H9 (cell line): ENCODE measurements at regions not wholly inside any gene's neighbourhood (a gene's known extent, or its start where the extent isn't known, plus 50 kb on each side); places are given as distances from the start of the nearest gene placed in this dataset.

Source experiments
- DNase-seq: peaks from one replicate; pipeline ENCODE4 v3.0.0-alpha.2; 2017
- H2AFZ ChIP-seq: one replicate; pipeline ENCODE4 v1.6.1; 2013; ENCODE audit warnings: mild to moderate bottlenecking, low read length, control low read depth, moderate library complexity
- H2AK5ac ChIP-seq: 2 replicates; pipeline ENCODE4 v1.6.1; 2013; ENCODE audit warnings: low read length, control low read depth, mixed read lengths; ENCODE audit not compliant: insufficient read length
- H2BK120ac ChIP-seq: one replicate; pipeline ENCODE4 v1.6.1; 2013; ENCODE audit warnings: low read depth, mild to moderate bottlenecking, low read length, control low read depth, inconsistent platforms; ENCODE audit not compliant: poor library complexity, severe bottlenecking
- H2BK12ac ChIP-seq: 2 replicates; pipeline ENCODE4 v1.6.1; 2013; ENCODE audit warnings: low read length, control low read depth, mixed read lengths, low read depth; ENCODE audit not compliant: insufficient read length
- H2BK15ac ChIP-seq: 2 replicates; pipeline ENCODE4 v1.6.1; 2013; ENCODE audit warnings: low read depth, low read length, control low read depth
- H2BK20ac ChIP-seq: one replicate; pipeline ENCODE4 v1.6.1; 2013; ENCODE audit warnings: low read depth, mild to moderate bottlenecking, low read length, control low read depth, inconsistent platforms; ENCODE audit not compliant: poor library complexity, severe bottlenecking
- H2BK5ac ChIP-seq: 2 replicates; pipeline ENCODE4 v1.6.1; 2013; ENCODE audit warnings: low read length, control low read depth, mixed read lengths; ENCODE audit not compliant: insufficient read length
- H3K14ac ChIP-seq: 2 replicates; pipeline ENCODE4 v1.6.1; 2013; ENCODE audit warnings: low read length, control low read depth; ENCODE audit not compliant: insufficient read depth
- H3K18ac ChIP-seq: 2 replicates; pipeline ENCODE4 v1.6.1; 2013; ENCODE audit warnings: low read depth, mild to moderate bottlenecking, mixed read lengths, low read length, control low read depth; ENCODE audit not compliant: insufficient read length
- H3K23ac ChIP-seq: 2 replicates; pipeline ENCODE4 v1.6.1; 2013; ENCODE audit warnings: low read length, control low read depth, mixed read lengths, low read depth; ENCODE audit not compliant: insufficient read length
- H3K23me2 ChIP-seq: 2 replicates; pipeline ENCODE4 v1.6.1; 2013; ENCODE audit warnings: low read depth, mild to moderate bottlenecking, mixed read lengths, low read length, control low read depth; ENCODE audit not compliant: insufficient read length, poor library complexity, severe bottlenecking
- H3K27ac ChIP-seq: 2 replicates; pipeline ENCODE4 v1.5.1; 2013; ENCODE audit warnings: low read length, control low read depth, mixed read lengths, low read depth; ENCODE audit not compliant: insufficient read length
- H3K27me3 ChIP-seq: 2 replicates; pipeline ENCODE4 v1.6.1; 2013; ENCODE audit warnings: low read length, control low read depth, inconsistent platforms; ENCODE audit not compliant: insufficient read depth
- H3K4ac ChIP-seq: 2 replicates; pipeline ENCODE4 v1.6.1; 2013; ENCODE audit warnings: low read depth, mild to moderate bottlenecking, control low read depth, inconsistent platforms, low read length, moderate library complexity
- H3K4me1 ChIP-seq: 2 replicates; pipeline ENCODE4 v1.6.1; 2013; ENCODE audit warnings: low read length, control low read depth, inconsistent platforms; ENCODE audit not compliant: insufficient read depth
- H3K4me2 ChIP-seq: 2 replicates; pipeline ENCODE4 v1.6.1; 2013; ENCODE audit warnings: low read length, control low read depth, mixed read lengths; ENCODE audit not compliant: insufficient read length, insufficient read depth
- H3K56ac ChIP-seq: 2 replicates; pipeline ENCODE4 v1.6.1; 2013; ENCODE audit warnings: low read depth, mild to moderate bottlenecking, mixed read lengths, low read length, control low read depth; ENCODE audit not compliant: insufficient read length
- H3K79me1 ChIP-seq: 2 replicates; pipeline ENCODE4 v1.6.1; 2013; ENCODE audit warnings: low read depth, mild to moderate bottlenecking, moderate library complexity, low read length, control low read depth, inconsistent platforms; ENCODE audit not compliant: insufficient read depth, poor library complexity, severe bottlenecking
- H3K79me2 ChIP-seq: 2 replicates; pipeline ENCODE4 v1.6.1; 2013; ENCODE audit warnings: low read length, control low read depth, inconsistent platforms; ENCODE audit not compliant: insufficient read depth
- H3K9ac ChIP-seq: 2 replicates; pipeline ENCODE4 v1.6.1; 2013; ENCODE audit warnings: low read length, control low read depth, mixed read lengths; ENCODE audit not compliant: insufficient read length; ENCODE audit errors: extremely low read depth
- H3K9me3 ChIP-seq: one replicate; pipeline ENCODE4 v1.6.1; 2013; ENCODE audit warnings: low read depth, low read length, inconsistent platforms; ENCODE audit not compliant: control insufficient read depth
- H3T11ph ChIP-seq: one replicate; pipeline ENCODE4 v1.6.1; 2013; ENCODE audit warnings: mild to moderate bottlenecking, low read length, control low read depth, inconsistent platforms
- H4K20me1 ChIP-seq: one replicate; pipeline ENCODE4 v1.6.1; 2013; ENCODE audit not compliant: control insufficient read depth, insufficient read length, insufficient read depth
- H4K5ac ChIP-seq: 2 replicates; pipeline ENCODE4 v1.6.1; 2013; ENCODE audit warnings: low read depth, mild to moderate bottlenecking, mixed read lengths, low read length, control low read depth; ENCODE audit not compliant: insufficient read length
- H4K8ac ChIP-seq: replicated peaks from 2 replicates; pipeline ENCODE4 v1.6.1; 2013; ENCODE audit warnings: low read length, control low read depth, mixed read lengths, low read depth; ENCODE audit not compliant: insufficient read length
- H4K91ac ChIP-seq: 2 replicates; pipeline ENCODE4 v1.6.1; 2013; ENCODE audit warnings: low read depth, mild to moderate bottlenecking, moderate library complexity, mixed read lengths, low read length, control low read depth; ENCODE audit not compliant: insufficient read length
- H3K27ac Mint-ChIP-seq, 3 experiments: 2 replicates in 2 of 3; 3 replicates in 1 of 3; pipeline ENCODE4 v1.8.0; 2020 to 2021; ENCODE audit warnings: mixed read lengths in 3 of 3, mild to moderate bottlenecking in 1 of 3, moderate library complexity in 1 of 3
- H3K27me3 Mint-ChIP-seq: 2 replicates; pipeline ENCODE4 v1.8.0; 2021; ENCODE audit warnings: low read depth, mild to moderate bottlenecking, moderate library complexity, mixed read lengths
- H3K36me3 Mint-ChIP-seq, 3 experiments: 2 replicates in 2 of 3; 3 replicates in 1 of 3; pipeline ENCODE4 v1.8.0; 2020 to 2021; ENCODE audit warnings: low read depth in 3 of 3, mixed read lengths in 3 of 3; ENCODE audit not compliant: insufficient read depth in 1 of 3
- H3K4me1 Mint-ChIP-seq, 2 experiments: 2 replicates each; pipeline ENCODE4 v1.8.0; 2020; ENCODE audit warnings: mixed read lengths in 2 of 2
- H3K4me3 Mint-ChIP-seq, 2 experiments: 2 replicates in 1 of 2; 3 replicates in 1 of 2; pipeline ENCODE4 v1.8.0; 2020 to 2021; ENCODE audit warnings: mild to moderate bottlenecking in 2 of 2, mixed read lengths in 2 of 2, moderate library complexity in 1 of 2
- H3K9me3 Mint-ChIP-seq, 2 experiments: 2 replicates in 1 of 2; 3 replicates in 1 of 2; pipeline ENCODE4 v1.8.0; 2020; ENCODE audit warnings: mild to moderate bottlenecking in 2 of 2, mixed read lengths in 2 of 2, moderate library complexity in 1 of 2
- CTCF ChIP-seq: fragments of 200-600 bp; sonication (generic); conservative IDR thresholded peaks from 3 replicates; pipeline ENCODE4 v1.8.0; 2021; ENCODE audit warnings: antibody characterized with exemption, mild to moderate bottlenecking
- WGBS: extraction: QIAGEN DNeasy Blood & Tissue Kit; methylation state at CpG from one replicate; pipeline ENCODE4 v1.1.7; 2013; ENCODE audit warnings: missing lambda C conversion rate, low lambda C conversion rate, mixed read lengths; ENCODE audit not compliant: insufficient read length; ENCODE audit errors: extremely low coverage; 5-methylcytosine and 5-hydroxymethylcytosine counted together

GRCh38 chr20:62548471-62548870, 72.7 kb upstream of the GATA5 start:
- no peak overlapping the region for H2BK15ac ChIP-seq
- peaks cover 5% of the 10 kb centered on the region for H3K23me2 ChIP-seq
- no peak overlapping the region for H3K23ac ChIP-seq
- H3K4me3 Mint-ChIP-seq = no peak overlapping the region
- H3K36me3 Mint-ChIP-seq = peaks cover 0 to 5% (median 0%) of the 10 kb centered on the region in 3 experiments; a peak in 2 of 7 replicates
- no peak overlapping the region for H2AFZ ChIP-seq
- H3K9ac ChIP-seq = no peak overlapping the region
- peaks cover 7% of the 10 kb centered on the region; the same call in 1 of the 2 replicates for H3K27me3 ChIP-seq
- TF ChIP-seq CTCF = no peak
- no peak overlapping the region for H3K56ac ChIP-seq
- no peak overlapping the region for H2AK5ac ChIP-seq
- no peak overlapping the region for H3K27ac Mint-ChIP-seq
- no peak overlapping the region for H4K91ac ChIP-seq
- no peak overlapping the region for H2BK5ac ChIP-seq
- H3K4me1 ChIP-seq = no peaks in the 10 kb centered on the region; the same call in 1 of the 2 replicates
- H2BK20ac ChIP-seq = no peak overlapping the region
- no peaks in the 10 kb centered on the region for H3K79me2 ChIP-seq
- H3K9me3 ChIP-seq = no peaks in the 10 kb centered on the region
- H2BK12ac ChIP-seq = no peak overlapping the region
- H3K4ac ChIP-seq = no peak overlapping the region
- H3K14ac ChIP-seq = no peak overlapping the region
- no peaks in the 10 kb centered on the region for H4K20me1 ChIP-seq
- H2BK120ac ChIP-seq = no peak overlapping the region
- no peak overlapping the region for H3K4me2 ChIP-seq
- H4K5ac ChIP-seq = no peak overlapping the region
- no peak overlapping the region for H4K8ac ChIP-seq
- H3K18ac ChIP-seq = no peak overlapping the region
- no peaks in the 10 kb centered on the region for H3K79me1 ChIP-seq
- H3K27me3 Mint-ChIP-seq = peaks cover 52% of the 10 kb centered on the region
- H3K4me1 Mint-ChIP-seq = peaks cover 9 to 14% of the 10 kb centered on the region in 2 experiments
- H3K9me3 Mint-ChIP-seq = peaks cover 3 to 5% of the 10 kb centered on the region in 2 experiments; a peak in 4 of 5 replicates
- no peak overlapping the region for H3K27ac ChIP-seq
- H3T11ph ChIP-seq = no peak overlapping the region
- no peak for DNase-seq
- WGBS = no CpG with 5 or more reads among the region's 10 CpGs
